ENCODE measurements at regions not wholly inside any gene's neighbourhood (a gene's known extent, or its start where the extent isn't known, plus 50 kb on each side); places are given as distances from the start of the nearest gene placed in this dataset.

DNA sequence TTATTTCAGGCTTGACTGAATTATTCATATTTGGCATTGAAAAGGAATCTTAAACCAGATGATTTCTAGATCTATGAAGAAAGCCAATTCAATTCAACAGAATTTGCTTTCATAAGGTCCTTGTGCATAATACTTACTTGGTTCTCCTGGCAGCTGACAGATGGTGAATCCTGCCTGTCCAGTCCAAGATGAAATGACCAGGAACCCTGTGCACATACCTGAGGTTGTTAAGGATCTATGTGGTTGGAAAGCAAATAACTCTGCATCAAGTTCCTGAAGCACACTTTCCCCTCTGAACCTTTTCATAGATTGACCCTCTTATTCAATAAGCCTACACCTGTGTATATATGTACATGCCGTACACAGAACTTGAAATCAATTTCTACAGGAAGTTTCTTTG is 562.7 kb downstream of the PPARGC1A start:
- no peak for DNase-seq

- no peak for DNase-seq
Measured at GRCh38 chr4:23324021-23324690, 565.7 kb downstream of the PPARGC1A start.

- DNase-seq: no peak
Measured at GRCh38 chr4:23323436-23323835, 566.4 kb downstream of the PPARGC1A start.

DNA sequence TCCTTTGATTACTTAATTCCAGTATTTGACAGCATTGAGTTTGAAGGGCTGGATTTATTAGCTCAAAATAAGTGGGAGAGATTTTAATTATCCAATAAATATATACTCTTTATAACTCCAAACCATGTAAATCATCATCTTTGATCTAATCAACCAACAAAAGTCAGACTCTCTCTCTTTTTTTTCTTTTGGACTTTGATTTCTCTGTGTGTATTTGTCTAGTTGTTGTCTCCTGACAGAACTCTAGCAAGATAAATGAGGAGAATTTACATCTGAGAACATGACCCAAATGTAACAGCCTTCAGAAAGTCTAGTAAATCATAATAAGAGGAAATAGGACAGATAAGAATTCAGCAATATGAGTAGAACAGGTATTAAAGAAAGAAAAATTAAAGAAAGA is 567.1 kb downstream of the PPARGC1A start:
- no peak for DNase-seq

GRCh38 chr4:23320931-23321587 is 568.8 kb downstream of the PPARGC1A start:
- DNase-seq: no peak

GRCh38 chr4:23312686-23313085 is 577.2 kb downstream of the PPARGC1A start:
- DNase-seq: no peak

DNA sequence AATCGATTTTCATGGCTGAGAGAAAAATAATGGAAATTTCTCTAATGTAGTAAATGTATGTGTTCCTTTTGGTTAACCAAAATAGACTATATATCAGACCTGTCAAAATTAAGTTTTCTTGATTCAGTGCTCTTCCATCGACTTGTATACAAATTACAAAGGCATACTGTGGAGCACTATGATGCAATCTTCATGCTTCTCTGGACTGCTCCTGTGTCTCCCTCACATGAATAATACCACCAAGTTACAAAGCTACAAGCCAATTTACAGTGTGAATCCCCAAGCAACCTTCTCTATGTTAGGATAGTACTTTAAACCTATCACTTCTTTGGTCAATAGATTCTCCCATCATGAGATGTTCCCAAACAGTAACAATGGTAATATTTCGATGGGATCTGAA is 577.9 kb downstream of the PPARGC1A start:
- no peak for DNase-seq

GRCh38 chr4:23305026-23305425 is 584.8 kb downstream of the PPARGC1A start:
- DNase-seq: no peak

- no peak for DNase-seq
Measured at GRCh38 chr4:23298371-23298770, 591.5 kb downstream of the PPARGC1A start.

- DNase-seq: no peak
Measured at GRCh38 chr4:23297327-23297726, 592.5 kb downstream of the PPARGC1A start.

DNA sequence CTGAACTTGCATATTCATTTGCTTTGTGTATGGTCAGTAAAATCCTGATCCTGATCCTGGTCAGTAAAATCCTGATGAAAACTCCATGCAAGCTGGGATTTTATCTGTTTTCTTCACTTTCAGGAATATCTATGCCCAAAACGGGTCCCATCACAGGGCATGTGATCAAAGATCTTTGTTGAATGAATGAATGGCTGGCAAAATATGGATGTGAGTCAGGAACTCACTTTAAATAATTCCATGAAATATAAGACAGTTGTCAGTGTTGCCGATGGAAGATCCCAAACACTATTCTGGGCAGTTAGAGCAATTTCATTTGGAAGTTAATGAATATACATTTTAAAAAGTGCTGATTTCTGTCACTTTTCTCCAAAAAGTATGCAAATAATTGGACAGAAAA is 598.4 kb downstream of the GBA3 start:
- DNase-seq: no peak

GRCh38 chr4:23290656-23291055 is 597.9 kb downstream of the GBA3 start:
- no peak for DNase-seq

DNA sequence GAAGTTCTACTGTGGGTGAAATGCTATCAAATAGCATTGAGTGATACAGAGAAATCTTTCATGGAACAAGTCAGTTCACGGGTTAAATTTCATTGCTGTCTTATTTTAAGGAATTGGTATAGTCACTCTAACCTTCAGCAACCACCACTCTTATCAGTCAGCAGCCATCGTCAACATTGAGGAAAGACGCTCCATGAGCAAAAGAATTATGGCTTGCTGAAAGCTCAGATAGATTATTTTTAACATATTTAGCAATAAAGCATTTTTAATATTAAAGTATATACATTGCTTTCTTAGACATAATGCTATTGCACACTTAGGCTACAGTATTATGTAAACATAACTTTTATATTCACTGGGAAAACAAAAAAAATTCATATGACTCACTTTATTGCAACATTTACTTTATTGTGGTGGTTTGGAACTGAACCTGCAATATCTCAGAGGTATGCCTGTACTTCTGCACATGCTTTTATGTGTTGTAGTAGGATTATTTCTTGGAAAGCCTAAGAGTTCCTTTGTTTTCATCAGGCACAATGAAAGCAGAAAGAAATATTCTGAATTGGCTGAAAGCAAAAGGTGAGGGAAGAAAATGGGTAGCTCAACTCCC is 586.7 kb downstream of the GBA3 start:
- DNase-seq: no peak

DNA sequence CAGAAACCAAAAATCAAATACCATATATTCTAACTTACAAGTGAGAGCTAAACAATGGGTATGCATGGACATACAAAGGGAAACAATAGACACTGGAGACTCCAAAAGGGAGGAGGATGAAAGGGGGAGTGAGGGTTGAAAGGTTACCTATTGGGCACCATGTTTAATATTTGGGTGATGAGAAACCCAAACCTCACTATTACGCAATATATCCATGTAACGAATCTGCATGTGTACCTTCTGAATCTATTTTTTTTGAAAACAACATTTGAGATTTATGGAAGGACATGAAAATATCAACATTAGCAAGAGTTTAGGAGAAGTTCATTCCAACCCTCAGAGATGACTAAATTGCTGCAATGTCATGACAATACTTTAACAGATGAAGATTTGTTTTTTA is 586.1 kb downstream of the GBA3 start:
- DNase-seq: no peak

DNA sequence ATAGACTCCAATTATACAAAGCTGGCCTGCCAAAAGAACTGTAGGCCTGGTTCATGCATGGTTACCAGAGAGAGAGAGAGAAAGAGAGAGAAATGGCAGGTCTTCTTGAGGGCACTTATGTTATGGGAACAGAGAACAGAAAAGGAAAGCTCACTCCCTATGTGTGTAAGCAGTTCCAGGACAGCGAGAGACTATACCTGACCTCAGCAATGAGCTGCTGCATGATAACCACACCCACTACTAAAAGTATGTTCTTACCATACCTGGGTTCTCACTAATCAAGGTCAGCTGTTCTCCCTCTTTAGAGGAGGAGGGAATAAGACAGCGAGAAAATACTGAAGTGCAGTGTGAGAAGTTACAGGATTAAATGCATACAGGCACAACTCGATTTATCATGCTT is 583.3 kb downstream of the GBA3 start:
- no peak for DNase-seq

GRCh38 chr4:23269566-23269965 is 576.8 kb downstream of the GBA3 start:
- DNase-seq: no peak

GRCh38 chr4:23268072-23268771 is 575.5 kb downstream of the GBA3 start:
- no peak for DNase-seq

GRCh38 chr4:23266401-23266800 is 573.7 kb downstream of the GBA3 start:
- DNase-seq: no peak

DNA sequence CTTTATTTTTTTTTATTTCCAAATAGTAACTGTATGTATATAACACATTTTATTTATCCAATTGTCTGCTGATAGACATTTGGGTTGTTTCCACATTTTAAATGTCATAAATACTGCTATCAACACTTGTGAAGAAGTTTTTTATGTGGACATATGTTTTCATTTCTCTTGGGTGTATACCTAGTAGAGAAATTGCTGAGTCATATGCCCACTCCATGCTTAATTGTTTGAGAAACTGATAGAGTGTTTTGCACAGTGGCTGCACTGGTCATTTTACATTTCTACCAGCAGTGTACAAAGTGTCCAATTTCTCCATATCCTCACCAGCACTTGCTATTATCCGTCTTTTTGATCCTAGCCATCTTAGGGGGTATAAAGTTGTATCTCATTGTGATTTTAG is 567.8 kb downstream of the GBA3 start:
- no peak for DNase-seq

- DNase-seq: no peak
Measured at GRCh38 chr4:23245203-23245832, 552.6 kb downstream of the GBA3 start.

DNA sequence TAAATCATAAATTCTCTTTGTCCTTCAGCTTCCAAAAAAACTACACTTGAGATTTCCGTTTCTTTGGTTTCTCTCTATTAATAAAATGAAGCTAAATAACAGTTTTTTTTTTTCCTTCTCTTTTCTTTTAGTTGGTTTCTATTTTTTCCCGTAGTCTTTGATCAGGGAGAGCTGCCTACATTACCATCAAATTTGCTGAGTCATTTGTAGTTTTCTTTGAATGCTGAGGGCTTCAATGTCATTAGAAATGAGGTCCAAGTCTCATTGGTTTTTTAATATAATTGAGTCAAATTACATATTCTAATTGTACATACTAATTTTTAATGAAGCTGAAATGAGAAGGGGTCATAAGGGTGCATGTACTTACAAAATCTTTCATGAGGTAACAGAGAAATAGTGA is 550.2 kb downstream of the GBA3 start:
- DNase-seq: no peak

- no peak for DNase-seq
Measured at GRCh38 chr4:23241408-23241807, 548.7 kb downstream of the GBA3 start.

- DNase-seq: no peak
Measured at GRCh38 chr4:23238848-23239247, 546.1 kb downstream of the GBA3 start.

Data from stimulated activated CD4-positive, alpha-beta T cell treated with anti-CD3 and anti-CD28 coated beads, Interleukin-12 subunit alpha, Interleukin-12 subunit beta, amount 100 ng/mL, for 4 hours (primary cell).